Activated naive CD4-positive, alpha-beta T cell treated with anti-CD3 and anti-CD28 coated beads, Interleukin-2, amount 50 U/mL, for 24 hours (primary cell): ENCODE measurements at regions not wholly inside any gene's neighbourhood (a gene's known extent, or its start where the extent isn't known, plus 50 kb on each side); places are given as distances from the start of the nearest gene placed in this dataset.

Experiments
- H3K27ac Mint-ChIP-seq: one replicate; pipeline ENCODE4 v1.8.0; 2021; ENCODE audit warnings: mild to moderate bottlenecking, mixed read lengths
- H3K27me3 Mint-ChIP-seq: one replicate; pipeline ENCODE4 v1.8.0; 2021; ENCODE audit warnings: mixed read lengths
- H3K36me3 Mint-ChIP-seq: one replicate; pipeline ENCODE4 v1.8.0; 2021; ENCODE audit warnings: mixed read lengths
- H3K4me1 Mint-ChIP-seq: one replicate; pipeline ENCODE4 v1.8.0; 2021; ENCODE audit warnings: mixed read lengths
- H3K4me3 Mint-ChIP-seq: one replicate; pipeline ENCODE4 v1.8.0; 2021; ENCODE audit warnings: mild to moderate bottlenecking, mixed read lengths
- H3K9me3 Mint-ChIP-seq: one replicate; pipeline ENCODE4 v1.8.0; 2021; ENCODE audit warnings: mixed read lengths

GRCh38 chr10:33952692-33953360 is 618.4 kb upstream of the NRP1 start:
- Mint-ChIP-seq H3K4me3 (no peak overlapping the region), H3K4me1 (no peaks in the 10 kb centered on the region), H3K9me3 (peaks cover 6% of the 10 kb centered on the region), H3K27me3 (no peaks in the 10 kb centered on the region), H3K27ac (no peak overlapping the region), H3K36me3 (no peaks in the 10 kb centered on the region)

- Mint-ChIP-seq H3K4me3 (no peak overlapping the region), H3K27ac (no peak overlapping the region), H3K4me1 (no peaks in the 10 kb centered on the region), H3K9me3 (no peaks in the 10 kb centered on the region), H3K36me3 (no peaks in the 10 kb centered on the region), H3K27me3 (no peaks in the 10 kb centered on the region)
These were observed 615.7 kb upstream of the NRP1 start for GRCh38 chr10:33950206-33950605.

- Mint-ChIP-seq H3K4me1 (no peaks in the 10 kb centered on the region), H3K27ac (no peak overlapping the region), H3K9me3 (no peaks in the 10 kb centered on the region), H3K27me3 (peaks cover 3% of the 10 kb centered on the region), H3K36me3 (no peaks in the 10 kb centered on the region), H3K4me3 (no peak overlapping the region)
These were observed 613.1 kb upstream of the NRP1 start for GRCh38 chr10:33947544-33947943.

DNA sequence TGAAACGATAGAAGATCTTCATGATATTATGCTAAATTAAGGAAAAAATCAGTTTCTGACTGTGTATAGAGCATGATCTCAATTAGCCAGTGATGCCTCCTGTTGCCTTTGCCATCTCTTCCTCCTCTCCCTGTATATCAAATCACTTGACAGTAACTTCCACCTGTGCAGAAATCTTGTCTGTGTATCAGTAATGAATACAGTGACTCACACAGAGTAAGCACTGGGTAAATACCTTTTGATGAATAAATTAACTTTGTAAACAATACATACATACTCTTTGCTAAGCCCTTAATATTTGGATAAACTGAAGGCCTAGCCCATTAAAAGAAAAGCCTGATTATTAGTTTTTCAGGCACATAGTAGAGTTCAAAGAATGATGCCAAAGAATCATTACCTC is 610.6 kb upstream of the NRP1 start:
- H3K27ac Mint-ChIP-seq = no peak overlapping the region
- no peaks in the 10 kb centered on the region for H3K9me3 Mint-ChIP-seq
- no peaks in the 10 kb centered on the region for H3K36me3 Mint-ChIP-seq
- peaks cover 3% of the 10 kb centered on the region for H3K27me3 Mint-ChIP-seq
- H3K4me1 Mint-ChIP-seq = no peaks in the 10 kb centered on the region
- no peak overlapping the region for H3K4me3 Mint-ChIP-seq

DNA sequence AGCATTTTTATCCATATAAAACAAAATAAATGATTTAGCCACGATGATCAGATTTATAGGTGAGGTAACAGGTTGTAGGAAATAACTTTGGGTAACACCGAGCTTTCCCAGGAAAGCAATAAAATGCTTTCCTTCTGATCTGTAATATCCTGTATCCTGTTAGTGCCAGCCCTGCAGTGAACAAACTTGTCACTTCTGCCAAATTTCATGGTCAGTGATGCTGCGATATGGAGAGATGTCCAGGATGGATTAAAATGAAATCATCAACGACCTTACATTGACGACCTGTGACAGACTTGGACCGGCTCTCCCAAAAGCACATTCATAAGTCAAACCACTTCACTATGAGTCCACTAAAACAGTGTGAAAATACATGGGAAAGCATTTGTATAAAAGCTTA is 608.0 kb upstream of the NRP1 start:
- Mint-ChIP-seq H3K27me3 (peaks cover 3% of the 10 kb centered on the region), H3K9me3 (no peaks in the 10 kb centered on the region), H3K36me3 (no peaks in the 10 kb centered on the region), H3K4me3 (no peak overlapping the region), H3K4me1 (no peaks in the 10 kb centered on the region), H3K27ac (no peak overlapping the region)

DNA sequence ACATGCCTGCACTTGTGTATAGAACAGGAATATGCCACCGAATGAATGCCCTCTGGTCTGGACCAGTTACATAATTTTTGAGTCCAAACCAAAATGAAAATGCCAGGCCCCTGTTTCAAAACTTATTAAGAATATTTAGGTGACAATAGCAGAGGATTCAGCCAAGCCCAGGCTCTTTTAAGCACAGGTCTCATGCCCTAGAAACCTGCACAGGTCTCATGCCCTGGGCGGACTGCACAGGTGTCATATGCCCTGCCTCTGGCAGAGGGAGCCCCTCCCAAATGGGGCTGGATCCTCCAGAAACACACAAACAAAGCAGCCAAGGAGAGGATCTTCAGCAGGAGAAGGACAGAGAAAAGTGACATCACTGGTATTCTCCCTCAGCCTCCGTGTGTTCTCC is 605.4 kb upstream of the NRP1 start:
- no peaks in the 10 kb centered on the region for H3K4me1 Mint-ChIP-seq
- no peaks in the 10 kb centered on the region for H3K9me3 Mint-ChIP-seq
- H3K4me3 Mint-ChIP-seq = no peak overlapping the region
- H3K36me3 Mint-ChIP-seq = no peaks in the 10 kb centered on the region
- H3K27me3 Mint-ChIP-seq = peaks cover 3% of the 10 kb centered on the region
- H3K27ac Mint-ChIP-seq = no peak overlapping the region

DNA sequence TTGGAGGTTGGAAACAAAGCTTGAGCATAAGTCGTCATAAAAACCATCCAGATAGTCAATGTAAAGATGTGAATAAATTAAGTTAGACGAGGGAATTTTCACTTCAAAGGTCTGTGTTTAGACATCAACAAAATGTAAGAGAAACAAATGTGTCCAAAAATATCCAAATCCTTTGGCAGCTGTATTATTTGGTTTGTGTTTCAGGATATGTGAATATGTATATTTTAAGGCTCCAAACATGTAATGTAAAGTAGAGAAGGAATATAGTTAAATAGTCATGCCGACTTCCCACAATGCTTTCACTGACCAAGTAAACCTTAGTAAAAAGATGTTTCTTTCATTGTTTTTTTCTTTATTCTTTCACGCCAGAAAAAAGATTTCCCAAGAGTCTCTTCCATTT is 604.9 kb upstream of the NRP1 start:
- H3K27ac Mint-ChIP-seq = no peak overlapping the region
- H3K4me3 Mint-ChIP-seq = no peak overlapping the region
- peaks cover 5% of the 10 kb centered on the region for H3K27me3 Mint-ChIP-seq
- H3K36me3 Mint-ChIP-seq = no peaks in the 10 kb centered on the region
- no peaks in the 10 kb centered on the region for H3K4me1 Mint-ChIP-seq
- no peaks in the 10 kb centered on the region for H3K9me3 Mint-ChIP-seq

DNA sequence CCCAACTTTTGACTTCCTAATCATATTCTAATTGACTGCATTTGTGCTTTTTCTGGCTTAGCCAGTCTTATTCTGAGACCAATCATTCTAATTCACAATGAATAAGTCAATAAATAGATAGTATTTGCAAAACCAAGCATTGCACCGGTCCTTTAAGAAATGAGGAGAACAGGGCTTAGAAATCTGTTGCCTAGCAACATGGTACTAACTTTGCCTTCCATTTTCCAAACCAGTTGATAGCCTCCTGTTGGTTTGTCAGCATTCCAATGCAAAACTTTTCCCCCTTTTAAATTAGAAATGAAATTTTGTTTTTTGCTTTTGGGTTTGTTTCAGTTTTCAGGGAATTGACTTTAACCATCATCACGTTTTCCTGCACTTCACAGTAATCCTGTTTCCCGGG is 603.5 kb upstream of the NRP1 start:
- H3K27ac Mint-ChIP-seq = no peak overlapping the region
- H3K4me3 Mint-ChIP-seq = no peak overlapping the region
- H3K4me1 Mint-ChIP-seq = no peaks in the 10 kb centered on the region
- no peaks in the 10 kb centered on the region for H3K9me3 Mint-ChIP-seq
- no peaks in the 10 kb centered on the region for H3K36me3 Mint-ChIP-seq
- peaks cover 3% of the 10 kb centered on the region for H3K27me3 Mint-ChIP-seq

DNA sequence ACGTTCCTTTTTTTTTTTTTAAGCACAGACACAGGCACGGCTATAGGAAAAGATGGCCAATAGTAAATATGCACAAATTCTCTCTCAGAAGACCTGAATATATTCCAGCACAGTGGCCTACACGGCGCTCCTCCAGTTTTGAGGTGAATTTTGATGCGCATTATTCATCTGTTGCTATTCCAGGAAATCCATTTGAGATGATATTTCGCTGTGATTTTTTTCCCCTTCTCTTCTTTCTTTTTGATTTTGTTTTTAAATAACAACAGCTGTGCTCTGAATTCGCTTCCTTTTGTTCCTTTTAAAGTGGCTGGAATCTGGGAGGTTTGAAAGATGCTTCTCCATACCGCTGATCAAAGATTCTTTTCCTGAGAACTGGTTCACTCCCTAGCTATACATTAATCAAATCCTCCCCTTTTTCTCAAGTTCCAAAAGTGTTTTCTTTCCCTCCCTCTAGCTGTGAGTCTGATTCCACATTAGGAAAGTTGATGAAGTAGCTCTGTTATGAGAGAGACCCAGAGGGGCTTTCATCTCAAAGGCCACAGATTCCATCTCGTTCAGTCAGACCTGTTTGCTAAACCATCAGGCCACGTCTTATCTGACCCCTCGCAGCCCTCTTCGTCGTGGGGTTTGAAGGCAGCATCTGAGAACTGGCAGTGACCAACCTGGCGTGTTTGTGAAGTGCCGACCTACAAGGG is 602.7 kb upstream of the NRP1 start:
- Mint-ChIP-seq H3K36me3 (no peaks in the 10 kb centered on the region), H3K27me3 (peaks cover 8% of the 10 kb centered on the region), H3K27ac (no peak overlapping the region), H3K4me3 (no peak overlapping the region), H3K4me1 (no peaks in the 10 kb centered on the region), H3K9me3 (no peaks in the 10 kb centered on the region)

DNA sequence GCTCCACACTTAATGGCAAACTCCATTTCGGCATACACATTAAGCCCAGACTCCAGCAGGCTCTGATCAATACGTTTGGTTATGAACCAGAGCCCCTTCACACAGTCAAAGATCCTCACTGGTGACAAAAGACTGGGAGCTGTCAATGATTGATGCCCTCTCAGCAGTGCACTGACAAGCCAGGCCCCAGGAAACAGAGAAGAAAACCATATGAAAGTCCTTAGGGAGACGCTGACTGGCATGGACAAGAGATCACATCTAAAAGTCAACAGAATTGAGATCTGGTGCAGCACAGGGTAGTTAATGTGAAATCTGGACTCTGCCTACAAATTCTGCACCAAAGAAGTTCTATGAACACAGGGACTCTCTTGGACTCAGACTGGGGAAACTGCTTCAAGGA is 600.9 kb upstream of the NRP1 start:
- peaks cover 8% of the 10 kb centered on the region for H3K27me3 Mint-ChIP-seq
- H3K36me3 Mint-ChIP-seq = no peaks in the 10 kb centered on the region
- H3K27ac Mint-ChIP-seq = no peak overlapping the region
- H3K9me3 Mint-ChIP-seq = no peaks in the 10 kb centered on the region
- no peaks in the 10 kb centered on the region for H3K4me1 Mint-ChIP-seq
- no peak overlapping the region for H3K4me3 Mint-ChIP-seq

DNA sequence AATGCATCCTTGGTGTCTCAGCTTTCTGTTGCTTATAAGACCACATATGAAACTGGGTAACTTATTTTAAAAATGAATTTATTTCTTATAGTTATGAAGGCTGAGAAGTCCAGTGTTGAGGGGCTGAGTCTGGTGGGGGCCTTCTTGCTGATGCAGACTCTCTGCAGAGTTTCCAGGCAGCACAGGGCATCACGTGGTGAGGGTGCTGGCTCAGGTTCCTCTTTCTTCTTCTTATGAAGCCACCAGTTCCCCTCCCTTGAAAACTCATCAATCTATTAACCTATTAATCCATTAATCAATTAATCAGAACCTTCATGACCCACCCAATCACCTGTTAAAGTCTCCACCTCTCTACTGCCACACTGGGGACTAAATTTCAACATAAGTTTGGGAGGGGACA is 595.6 kb upstream of the NRP1 start:
- Mint-ChIP-seq H3K4me3 (no peak overlapping the region), H3K9me3 (no peaks in the 10 kb centered on the region), H3K4me1 (no peaks in the 10 kb centered on the region), H3K27me3 (peaks cover 8% of the 10 kb centered on the region), H3K36me3 (no peaks in the 10 kb centered on the region), H3K27ac (no peak overlapping the region)

DNA sequence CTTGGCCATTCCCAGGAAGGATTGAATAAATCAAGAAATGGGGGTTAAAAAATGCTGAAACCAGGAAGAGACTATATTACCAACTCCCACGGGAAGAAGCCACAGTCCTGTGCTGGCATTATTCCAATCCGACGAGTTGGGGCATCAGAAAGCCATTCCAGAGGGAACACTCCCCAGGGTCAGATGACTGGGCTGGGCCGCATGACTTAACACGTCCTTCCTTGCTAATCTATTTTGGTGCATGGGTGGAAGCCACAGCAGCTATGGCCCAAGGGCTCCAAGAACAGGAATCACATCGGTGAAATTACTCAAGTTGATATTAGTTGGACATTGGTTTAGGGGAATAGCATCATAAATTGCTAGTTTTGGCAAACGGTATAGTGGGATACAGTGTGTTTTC is 592.9 kb upstream of the NRP1 start:
- H3K4me3 Mint-ChIP-seq = no peak overlapping the region
- H3K4me1 Mint-ChIP-seq = no peaks in the 10 kb centered on the region
- no peaks in the 10 kb centered on the region for H3K9me3 Mint-ChIP-seq
- H3K27me3 Mint-ChIP-seq = peaks cover under 1% of the 10 kb centered on the region
- no peak overlapping the region for H3K27ac Mint-ChIP-seq
- H3K36me3 Mint-ChIP-seq = no peaks in the 10 kb centered on the region

- Mint-ChIP-seq H3K36me3 (no peaks in the 10 kb centered on the region), H3K27ac (no peak overlapping the region), H3K4me1 (no peaks in the 10 kb centered on the region), H3K9me3 (peaks cover 5% of the 10 kb centered on the region), H3K4me3 (no peak overlapping the region), H3K27me3 (no peaks in the 10 kb centered on the region)
These were observed 587.6 kb upstream of the NRP1 start for GRCh38 chr10:33921970-33922605.

DNA sequence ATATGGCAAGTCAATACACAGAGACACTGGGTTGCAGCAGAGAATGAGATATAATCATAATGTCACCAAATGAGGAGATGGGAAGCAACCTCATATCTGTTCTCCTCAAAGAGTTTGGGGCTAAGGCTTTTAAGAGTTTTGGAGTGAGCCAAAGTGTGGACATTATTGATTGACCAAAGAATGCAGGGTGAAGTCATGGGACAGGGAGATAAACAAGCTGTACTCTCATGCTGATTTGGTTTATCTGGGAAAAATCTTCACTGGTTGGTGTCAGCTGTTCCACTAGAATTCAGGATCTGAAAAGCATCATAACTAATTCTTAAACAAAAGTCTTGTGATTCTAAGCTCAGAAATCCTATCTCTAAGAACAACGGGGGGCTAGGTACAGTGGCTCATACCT is 585.9 kb upstream of the NRP1 start:
- H3K4me3 Mint-ChIP-seq = no peak overlapping the region
- peaks cover 5% of the 10 kb centered on the region for H3K9me3 Mint-ChIP-seq

DNA sequence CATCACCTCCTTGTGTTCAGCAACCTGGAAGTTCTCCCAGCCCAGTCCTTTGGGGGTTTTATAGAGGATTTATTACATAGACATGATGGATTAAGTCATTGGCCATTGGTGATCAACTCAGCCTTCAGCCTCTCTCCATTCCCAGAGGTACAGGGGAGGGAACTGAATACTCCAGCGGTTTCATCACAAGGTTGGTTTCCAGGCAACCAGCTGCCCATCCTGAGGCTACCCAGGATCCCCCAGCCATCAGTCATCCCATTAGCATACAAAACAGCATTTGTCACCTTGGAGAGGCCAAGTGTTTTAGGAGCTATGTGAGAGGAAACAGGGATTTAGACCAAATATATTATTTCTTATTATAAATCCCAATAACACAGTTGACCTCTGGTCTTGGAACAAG is 584.8 kb upstream of the NRP1 start:
- no peaks in the 10 kb centered on the region for H3K4me1 Mint-ChIP-seq
- peaks cover 5% of the 10 kb centered on the region for H3K9me3 Mint-ChIP-seq
- H3K27ac Mint-ChIP-seq = no peak overlapping the region
- H3K36me3 Mint-ChIP-seq = no peaks in the 10 kb centered on the region
- H3K27me3 Mint-ChIP-seq = peaks cover 4% of the 10 kb centered on the region
- no peak overlapping the region for H3K4me3 Mint-ChIP-seq

More for the DNA sequence above, 585.9 kb upstream of the NRP1 start:
- Mint-ChIP-seq H3K27ac (no peak overlapping the region), H3K27me3 (peaks cover 2% of the 10 kb centered on the region), H3K4me1 (no peaks in the 10 kb centered on the region), H3K36me3 (no peaks in the 10 kb centered on the region)

DNA sequence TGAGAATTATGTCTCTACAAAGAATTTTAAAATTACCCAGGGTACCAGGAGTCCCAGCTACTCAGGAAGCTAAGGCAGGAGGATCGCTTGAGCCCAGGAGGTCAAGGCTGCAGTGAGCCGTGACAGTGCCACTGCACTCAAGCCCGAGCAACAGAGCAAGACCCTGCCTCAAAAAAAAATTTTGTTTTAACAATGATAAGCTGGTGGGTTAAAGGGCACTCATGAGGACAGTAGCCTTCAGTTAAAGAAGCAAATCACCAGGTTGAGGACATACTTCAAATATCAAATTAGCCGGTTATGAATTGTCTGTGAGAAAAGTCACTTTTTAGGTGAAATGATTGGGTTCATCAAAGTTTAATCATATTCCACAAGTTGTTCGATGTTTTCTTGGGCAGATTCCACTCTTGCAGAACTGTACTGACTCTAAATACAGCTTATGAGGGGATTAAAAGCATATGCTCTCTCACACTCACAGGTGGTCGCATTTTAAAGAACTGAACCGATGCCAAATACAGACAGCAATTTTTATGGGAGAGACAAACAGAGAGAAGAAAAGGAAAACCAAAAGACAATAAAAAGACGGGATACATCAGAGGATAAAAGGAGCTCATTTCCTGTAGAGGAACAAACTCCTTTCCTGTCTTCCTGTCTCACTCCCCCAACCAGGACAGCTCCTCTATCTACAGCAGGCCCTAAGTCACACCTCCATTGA is 582.8 kb upstream of the NRP1 start:
- Mint-ChIP-seq H3K36me3 (no peaks in the 10 kb centered on the region), H3K27me3 (peaks cover 4% of the 10 kb centered on the region), H3K4me1 (no peaks in the 10 kb centered on the region), H3K27ac (no peak overlapping the region), H3K4me3 (no peak overlapping the region), H3K9me3 (peaks cover 5% of the 10 kb centered on the region)
